Transverse colon (tissue), 4 donors: ENCODE measurements at regions not wholly inside any gene's neighbourhood (a gene's known extent, or its start where the extent isn't known, plus 50 kb on each side); places are given as distances from the start of the nearest gene placed in this dataset.

ENCODE experiments used
- DNase-seq: peaks from one replicate; pipeline ENCODE4 v3.0.0-alpha.2; 2019
- H3K27ac ChIP-seq, 4 donors: fragments of 200-600 bp; sonication (generic); 2 replicates each; pipeline ENCODE4 v1.5.1; 2016 to 2018; ENCODE audit warnings: inconsistent platforms in 4 of 4
- H3K27me3 ChIP-seq: fragments of 200-600 bp; sonication (generic); 2 replicates; pipeline ENCODE4 v1.5.1; 2017; ENCODE audit warnings: inconsistent platforms
- H3K36me3 ChIP-seq, 4 donors: fragments of 200-600 bp; sonication (generic); 2 replicates each; pipeline ENCODE4 v1.5.1; 2017 to 2019; ENCODE audit warnings: inconsistent platforms in 4 of 4
- H3K4me1 ChIP-seq, 4 donors: fragments of 200-600 bp; sonication (generic); 2 replicates each; pipeline ENCODE4 v1.5.1; 2017 to 2020; ENCODE audit warnings: inconsistent platforms in 4 of 4
- H3K4me3 ChIP-seq, 4 donors: fragments of 200-600 bp; sonication (generic); 1 replicate in 1 of 4; 2 replicates in 3 of 4; pipeline versions ENCODE4 v1.5.1 to v1.6.1; 2017 to 2019; ENCODE audit warnings: inconsistent platforms in 4 of 4
- H3K9me3 ChIP-seq, 2 donors: fragments of 200-600 bp; sonication (generic); 2 replicates each; pipeline ENCODE4 v1.5.1; 2017 to 2019; ENCODE audit warnings: inconsistent platforms in 2 of 2
- EP300 ChIP-seq: sonication (generic); formaldehyde crosslinking; IDR thresholded peaks from one replicate; pipeline ENCODE4 v1.6.1; 2017; ENCODE audit warnings: antibody characterized with exemption, low read depth
- POLR2A ChIP-seq: fragments of 450-650 bp; IDR thresholded peaks from one replicate; pipeline ENCODE4 v1.6.1; 2016; ENCODE audit warnings: antibody characterized with exemption, mild to moderate bottlenecking, moderate library complexity
- POLR2AphosphoS5 ChIP-seq, 3 donors: sonication (generic); formaldehyde crosslinking; IDR thresholded peaks; one replicate each; pipeline ENCODE4 v1.6.1; 2016; ENCODE audit warnings: antibody characterized with exemption in 3 of 3
- WGBS, 2 donors: methylation state at CpG; one replicate each; pipeline ENCODE4 v1.1.5; 2018; ENCODE audit warnings: low coverage in 1 of 2; 5-methylcytosine and 5-hydroxymethylcytosine counted together
- in situ Hi-C, 4 donors: fragments of 200-750 bp; cut with MboI; loops; one replicate each; pipeline versions ENCODE4 v1.15.0 to v1.15.1; 2017; ENCODE audit warnings: low sequenced_read_pairs in 3 of 4, low pct_ligation_motif_present in 1 of 4, low pct_unique_long_range_greater_than_20kb in 1 of 4
- intact Hi-C: fragments of 100-400 bp; cut with DNase I; formaldehyde crosslinking; loops from one replicate; pipeline ENCODE4 v1.15.1; 2023; ENCODE audit warnings: low total_unique reads
- TF ChIP-seq, protein P1 (sequence below), 5 experiments: fragments of 200-600 bp in 3 of 5; fragments of 450-650 bp in 2 of 5; sonication (generic) in 3 of 5; IDR thresholded peaks; 1 replicate in 2 of 5; 2 replicates in 3 of 5; pipeline ENCODE4 v1.5.1; 2016 to 2017; ENCODE audit warnings: antibody characterized with exemption in 5 of 5, inconsistent platforms in 3 of 5, mild to moderate bottlenecking in 2 of 5, moderate library complexity in 1 of 5

DNA sequence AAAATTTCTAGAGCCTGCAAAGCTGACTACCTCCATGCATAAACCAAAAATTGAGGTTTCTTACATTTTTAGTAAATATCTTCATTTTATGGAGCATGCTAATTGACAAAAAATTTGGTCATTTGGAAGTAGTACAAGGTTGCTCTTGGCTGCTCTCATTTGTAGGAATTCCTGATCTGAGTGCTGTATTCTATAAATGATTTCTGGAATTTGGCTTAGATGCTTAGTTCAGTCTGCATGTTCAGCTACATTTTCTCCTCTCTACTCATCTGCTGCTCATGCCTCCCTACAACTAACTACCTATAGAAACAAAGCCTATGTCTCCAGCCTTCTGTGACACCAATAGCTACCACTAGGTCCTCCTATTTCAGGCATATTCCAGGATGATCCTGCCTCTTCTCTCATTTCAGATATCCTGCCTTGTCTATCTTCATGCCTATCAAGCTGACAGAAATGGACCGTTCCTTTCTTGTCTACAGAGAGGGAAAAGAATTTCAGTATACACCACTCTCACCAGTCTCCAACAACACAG lies 901.1 kb downstream of the TBL1XR1 start:
- intact Hi-C loops (no loop called here), in situ Hi-C loops (no loop called here)
- Histone ChIP-seq H3K9me3 (no peaks in the 10 kb centered on the region), H3K4me3 (no peak overlapping the region), H3K27ac (no peak overlapping the region), H3K4me1 (no peaks in the 10 kb centered on the region), H3K36me3 (no peaks in the 10 kb centered on the region), H3K27me3 (no peaks in the 10 kb centered on the region)
- TF ChIP-seq EP300: no peak
- WGBS, 2 donors: 86 to 89% methylated on average over 1 of the region's 1 CpG
- DNase-seq: no peak

DNA sequence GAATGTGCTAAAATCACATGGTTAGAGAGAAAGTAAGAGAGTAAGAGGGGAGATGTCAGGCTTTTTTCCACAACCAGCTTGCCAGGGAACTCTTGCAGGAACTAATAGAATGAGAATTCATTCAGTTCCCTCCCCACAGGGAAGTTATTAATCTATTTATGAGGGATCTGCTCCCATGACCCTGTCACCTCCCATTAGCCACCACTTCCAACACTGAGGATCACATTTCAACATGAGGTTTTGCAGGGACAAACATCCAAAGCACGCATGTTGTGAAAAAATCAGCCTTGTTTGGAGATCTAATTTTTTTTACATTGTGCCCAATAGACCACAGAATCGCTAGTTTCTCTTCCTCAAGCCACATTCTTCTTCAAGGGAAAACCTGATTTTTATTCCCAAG lies 904.0 kb downstream of the TBL1XR1 start:
- Histone ChIP-seq H3K27me3 (no peaks in the 10 kb centered on the region), H3K4me1 (no peaks in the 10 kb centered on the region), H3K4me3 (no peak overlapping the region), H3K27ac (no peak overlapping the region), H3K36me3 (no peaks in the 10 kb centered on the region), H3K9me3 (no peaks in the 10 kb centered on the region)
- TF ChIP-seq, protein P1, sequence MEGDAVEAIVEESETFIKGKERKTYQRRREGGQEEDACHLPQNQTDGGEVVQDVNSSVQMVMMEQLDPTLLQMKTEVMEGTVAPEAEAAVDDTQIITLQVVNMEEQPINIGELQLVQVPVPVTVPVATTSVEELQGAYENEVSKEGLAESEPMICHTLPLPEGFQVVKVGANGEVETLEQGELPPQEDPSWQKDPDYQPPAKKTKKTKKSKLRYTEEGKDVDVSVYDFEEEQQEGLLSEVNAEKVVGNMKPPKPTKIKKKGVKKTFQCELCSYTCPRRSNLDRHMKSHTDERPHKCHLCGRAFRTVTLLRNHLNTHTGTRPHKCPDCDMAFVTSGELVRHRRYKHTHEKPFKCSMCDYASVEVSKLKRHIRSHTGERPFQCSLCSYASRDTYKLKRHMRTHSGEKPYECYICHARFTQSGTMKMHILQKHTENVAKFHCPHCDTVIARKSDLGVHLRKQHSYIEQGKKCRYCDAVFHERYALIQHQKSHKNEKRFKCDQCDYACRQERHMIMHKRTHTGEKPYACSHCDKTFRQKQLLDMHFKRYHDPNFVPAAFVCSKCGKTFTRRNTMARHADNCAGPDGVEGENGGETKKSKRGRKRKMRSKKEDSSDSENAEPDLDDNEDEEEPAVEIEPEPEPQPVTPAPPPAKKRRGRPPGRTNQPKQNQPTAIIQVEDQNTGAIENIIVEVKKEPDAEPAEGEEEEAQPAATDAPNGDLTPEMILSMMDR (IDR thresholded peaks at IDR 0.05): no peak
- TF ChIP-seq POLR2AphosphoS5 (IDR thresholded peaks at IDR 0.05) (no peak), POLR2A (no peak), EP300 (no peak)
- intact Hi-C loops (no loop called here), in situ Hi-C loops (no loop called here)
- WGBS, 2 donors: 58 to 65% methylated on average over 2 of the region's 2 CpGs
- DNase-seq: no peak

GRCh38 chr3:176286476-176287085 lies 910.7 kb downstream of the TBL1XR1 start:
- WGBS, 2 donors: 59 to 63% methylated on average over 3 of the region's 3 CpGs
- Histone ChIP-seq H3K27me3 (no peaks in the 10 kb centered on the region), H3K36me3 (no peaks in the 10 kb centered on the region), H3K4me3 (no peak overlapping the region), H3K27ac (no peak overlapping the region), H3K4me1 (no peaks in the 10 kb centered on the region), H3K9me3 (no peaks in the 10 kb centered on the region)
- no peak for DNase-seq
- in situ Hi-C loops (no loop called here), intact Hi-C loops (no loop called here)
- TF ChIP-seq, protein P1 (IDR thresholded peaks at IDR 0.05): no peak
- TF ChIP-seq POLR2A (no peak), EP300 (no peak), POLR2AphosphoS5 (IDR thresholded peaks at IDR 0.05) (no peak)

DNA sequence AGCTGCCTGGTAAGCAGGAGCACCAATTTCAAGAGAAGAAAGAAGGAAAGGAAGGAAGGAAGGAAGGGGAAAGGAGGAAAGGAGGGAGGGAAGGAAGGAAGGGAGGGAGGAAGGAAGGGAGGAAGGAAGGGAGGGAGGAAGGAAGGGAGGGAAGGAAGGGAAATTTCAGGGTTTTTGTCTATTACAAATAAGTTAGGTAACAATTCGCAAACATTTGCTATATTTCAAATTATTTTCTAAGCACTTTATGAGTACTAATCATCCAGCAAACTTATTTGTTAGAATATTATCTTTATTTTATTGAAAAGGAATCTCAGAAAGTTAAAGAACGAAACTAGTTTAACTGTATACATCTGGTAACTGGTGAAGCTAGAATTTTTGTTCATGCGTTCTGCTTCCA lies 921.7 kb downstream of the TBL1XR1 start:
- Histone ChIP-seq H3K4me1 (no peaks in the 10 kb centered on the region), H3K36me3 (no peaks in the 10 kb centered on the region), H3K4me3 (no peak overlapping the region), H3K27me3 (no peaks in the 10 kb centered on the region), H3K9me3 (no peaks in the 10 kb centered on the region), H3K27ac (no peak overlapping the region)
- no peak for DNase-seq
- in situ Hi-C loops: no loop called here
- TF ChIP-seq EP300: no peak
- no peak for TF ChIP-seq POLR2A
- no peak for TF ChIP-seq POLR2AphosphoS5 (IDR thresholded peaks at IDR 0.05)
- TF ChIP-seq, protein P1 (IDR thresholded peaks at IDR 0.05): no peak
- 77 to 81% methylated on average over 3 of the region's 3 CpGs for WGBS, 2 donors
- intact Hi-C loops: no loop called here

- TF ChIP-seq, protein P1 (IDR thresholded peaks at IDR 0.05): no peak
- TF ChIP-seq POLR2AphosphoS5 (IDR thresholded peaks at IDR 0.05): no peak
- no peak for TF ChIP-seq POLR2A
- no peak for TF ChIP-seq EP300
- in situ Hi-C loops (no loop called here), intact Hi-C loops (no loop called here)
- 77% methylated on average over 2 of the region's 2 CpGs; no CpG with 5 or more reads in 1 of the 2 donors for WGBS, 2 donors
- Histone ChIP-seq H3K9me3 (no peaks in the 10 kb centered on the region), H3K4me1 (no peaks in the 10 kb centered on the region), H3K36me3 (no peaks in the 10 kb centered on the region), H3K27ac (no peak overlapping the region), H3K27me3 (no peaks in the 10 kb centered on the region), H3K4me3 (no peak overlapping the region)
- no peak for DNase-seq
These were observed 922.2 kb downstream of the TBL1XR1 start for GRCh38 chr3:176275113-176275512.
